BJ (cell line): ENCODE measurements at regions not wholly inside any gene's neighbourhood (a gene's known extent, or its start where the extent isn't known, plus 50 kb on each side); places are given as distances from the start of the nearest gene placed in this dataset.

Experiments used
- CTCF ChIA-PET: fragments of 350-600 bp; formaldehyde crosslinking; extraction: SDS; loops from one replicate; lab custom pipeline; 2021; ENCODE audit warnings: antibody characterized with exemption, inconsistent platforms; lab: Yijun Ruan, JAX
- POLR2A ChIA-PET: fragments of 300-600 bp; sonication (Branson Sonifier 250); formaldehyde crosslinking; extraction: SDS; loops from one replicate; lab custom pipeline; 2021; ENCODE audit warnings: antibody characterized with exemption; lab: Charles Lee
- DNase-seq: peaks from one replicate; pipeline ENCODE4 v3.0.0-alpha.2; 2011; ENCODE audit warnings: low read depth
- H3K27me3 ChIP-seq: 2 replicates; pipeline ENCODE4 v1.6.0; 2011; ENCODE audit warnings: low read length; ENCODE audit not compliant: control insufficient read depth, insufficient read depth
- H3K36me3 ChIP-seq: 2 replicates; pipeline ENCODE4 v1.5.1; 2011; ENCODE audit warnings: low read length; ENCODE audit not compliant: control insufficient read depth, insufficient read depth
- H3K4me3 ChIP-seq: 2 replicates; pipeline ENCODE4 v1.5.1; 2011; ENCODE audit warnings: low read depth, mild to moderate bottlenecking, control low read depth, low read length
- TF ChIP-seq, protein P1 (sequence below): IDR thresholded peaks from 2 replicates; pipeline ENCODE4 v1.5.1; 2011; ENCODE audit warnings: low read depth, mild to moderate bottlenecking, control low read depth, inconsistent platforms, low read length, moderate library complexity; ENCODE audit not compliant: insufficient read depth

DNA sequence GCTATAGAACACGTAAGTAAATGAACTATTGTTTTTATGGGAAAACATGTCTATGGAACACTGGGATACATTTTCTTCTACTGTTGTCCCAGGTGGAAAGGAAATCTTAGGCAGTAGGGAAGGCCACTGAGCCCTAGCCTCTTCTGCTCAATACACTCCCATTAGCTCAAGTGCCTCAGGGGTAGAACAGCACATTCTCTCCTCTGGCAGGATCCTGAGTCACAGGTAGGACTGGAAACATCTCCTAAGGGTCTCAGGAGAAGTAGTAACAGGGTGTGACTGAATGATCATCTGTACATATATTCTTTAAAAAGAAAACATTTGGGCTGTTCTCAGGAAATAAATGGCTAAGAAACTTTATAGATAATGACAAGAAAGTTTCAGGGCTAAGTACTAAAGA, 175.6 kb upstream of the ESRRG start:
- Histone ChIP-seq H3K4me3 (no peak overlapping the region), H3K27me3 (no peaks in the 10 kb centered on the region), H3K36me3 (no peaks in the 10 kb centered on the region)
- ChIA-PET CTCF (no interaction called here), POLR2A (no interaction called here)
- no peak for DNase-seq
- TF ChIP-seq, protein P1, sequence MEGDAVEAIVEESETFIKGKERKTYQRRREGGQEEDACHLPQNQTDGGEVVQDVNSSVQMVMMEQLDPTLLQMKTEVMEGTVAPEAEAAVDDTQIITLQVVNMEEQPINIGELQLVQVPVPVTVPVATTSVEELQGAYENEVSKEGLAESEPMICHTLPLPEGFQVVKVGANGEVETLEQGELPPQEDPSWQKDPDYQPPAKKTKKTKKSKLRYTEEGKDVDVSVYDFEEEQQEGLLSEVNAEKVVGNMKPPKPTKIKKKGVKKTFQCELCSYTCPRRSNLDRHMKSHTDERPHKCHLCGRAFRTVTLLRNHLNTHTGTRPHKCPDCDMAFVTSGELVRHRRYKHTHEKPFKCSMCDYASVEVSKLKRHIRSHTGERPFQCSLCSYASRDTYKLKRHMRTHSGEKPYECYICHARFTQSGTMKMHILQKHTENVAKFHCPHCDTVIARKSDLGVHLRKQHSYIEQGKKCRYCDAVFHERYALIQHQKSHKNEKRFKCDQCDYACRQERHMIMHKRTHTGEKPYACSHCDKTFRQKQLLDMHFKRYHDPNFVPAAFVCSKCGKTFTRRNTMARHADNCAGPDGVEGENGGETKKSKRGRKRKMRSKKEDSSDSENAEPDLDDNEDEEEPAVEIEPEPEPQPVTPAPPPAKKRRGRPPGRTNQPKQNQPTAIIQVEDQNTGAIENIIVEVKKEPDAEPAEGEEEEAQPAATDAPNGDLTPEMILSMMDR = no peak

DNA sequence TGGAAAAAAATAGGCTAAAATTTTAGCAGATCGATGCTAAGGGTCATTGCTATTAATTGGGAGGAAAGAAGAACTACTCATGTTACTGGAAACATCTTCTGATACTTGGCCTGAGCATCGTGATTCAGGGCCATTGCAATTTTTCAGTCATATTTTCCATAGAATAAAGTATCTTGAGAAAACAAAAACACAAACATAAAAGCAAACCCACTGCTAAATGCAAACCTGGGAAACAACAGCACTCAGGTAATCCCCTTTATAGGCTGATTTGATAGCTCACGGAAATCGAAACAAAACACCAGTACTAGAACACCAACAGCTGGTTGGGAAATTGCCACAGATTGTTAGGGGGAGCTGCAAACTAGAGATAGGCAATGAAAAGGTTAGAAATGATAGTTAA, 172.9 kb upstream of the ESRRG start:
- POLR2A ChIA-PET = no interaction called here
- Histone ChIP-seq H3K36me3 (no peaks in the 10 kb centered on the region), H3K4me3 (no peak overlapping the region), H3K27me3 (no peaks in the 10 kb centered on the region)
- DNase-seq = no peak
- TF ChIP-seq, protein P1 = no peak
- CTCF ChIA-PET = no interaction called here

- POLR2A ChIA-PET = no interaction called here
- H3K36me3 ChIP-seq = no peaks in the 10 kb centered on the region
- TF ChIP-seq, protein P1 = no peak
- H3K4me3 ChIP-seq = no peak overlapping the region
- CTCF ChIA-PET = interaction anchor here (0.7 kb wide), 1 partner anchor 853 kb away, joined by 3 read pairs; no protein-coding TSS in a partner anchor
- H3K27me3 ChIP-seq = no peaks in the 10 kb centered on the region
- DNase-seq = no peak
Observed at GRCh38 chr1:216894494-216894893, 171.3 kb upstream of the ESRRG start.

GRCh38 chr1:216892581-216893160, 169.4 kb upstream of the ESRRG start:
- ChIA-PET POLR2A (no interaction called here), CTCF (interaction anchor here (0.7 kb wide), 2 partner anchors 16 to 440 kb away, joined by 3 read pairs; no protein-coding TSS in a partner anchor)
- H3K27me3 ChIP-seq = no peaks in the 10 kb centered on the region
- no peak overlapping the region for H3K4me3 ChIP-seq
- H3K36me3 ChIP-seq = no peaks in the 10 kb centered on the region
- TF ChIP-seq, protein P1 = no peak
- DNase-seq = no peak

- H3K27me3 ChIP-seq = no peaks in the 10 kb centered on the region
- CTCF ChIA-PET = no interaction called here
- POLR2A ChIA-PET = no interaction called here
- TF ChIP-seq, protein P1 = no peak
- H3K36me3 ChIP-seq = no peaks in the 10 kb centered on the region
- H3K4me3 ChIP-seq = no peak overlapping the region
- no peak for DNase-seq
Observed at GRCh38 chr1:216890871-216891270, 167.6 kb upstream of the ESRRG start.
